Ishikawa (cell line): ENCODE measurements at regions not wholly inside any gene's neighbourhood (a gene's known extent, or its start where the extent isn't known, plus 50 kb on each side); places are given as distances from the start of the nearest gene placed in this dataset.

ENCODE experiments used
- CEBPB ChIP-seq: IDR thresholded peaks from 2 replicates; pipeline ENCODE4 v1.6.1; 2012
- CREB1 ChIP-seq: IDR thresholded peaks from 2 replicates; pipeline ENCODE4 v1.6.1; 2012; ENCODE audit warnings: low read depth
- EGR1 ChIP-seq: IDR thresholded peaks from 2 replicates; pipeline ENCODE4 v1.6.1; 2012
- EP300 ChIP-seq: IDR thresholded peaks from 2 replicates; pipeline ENCODE4 v1.6.1; 2012; ENCODE audit warnings: borderline replicate concordance
- RAD21 ChIP-seq: IDR thresholded peaks from 2 replicates; pipeline ENCODE4 v1.6.1; 2012; ENCODE audit warnings: low read depth
- TAF1 ChIP-seq: IDR thresholded peaks from 2 replicates; pipeline ENCODE4 v1.6.1; 2012; ENCODE audit warnings: low read depth, mild to moderate bottlenecking
- TCF12 ChIP-seq: IDR thresholded peaks from 2 replicates; pipeline ENCODE4 v1.6.1; 2012; ENCODE audit warnings: low read depth
- ZBTB7A ChIP-seq: IDR thresholded peaks from 2 replicates; pipeline ENCODE4 v1.6.1; 2012; ENCODE audit warnings: low read depth
- TF ChIP-seq, protein P1 (sequence below): IDR thresholded peaks from 2 replicates; pipeline ENCODE4 v1.6.1; 2012
- TF ChIP-seq, protein P2 (sequence below): IDR thresholded peaks from 2 replicates; pipeline ENCODE4 v1.6.1; 2012; ENCODE audit warnings: low read depth, mild to moderate bottlenecking

DNA sequence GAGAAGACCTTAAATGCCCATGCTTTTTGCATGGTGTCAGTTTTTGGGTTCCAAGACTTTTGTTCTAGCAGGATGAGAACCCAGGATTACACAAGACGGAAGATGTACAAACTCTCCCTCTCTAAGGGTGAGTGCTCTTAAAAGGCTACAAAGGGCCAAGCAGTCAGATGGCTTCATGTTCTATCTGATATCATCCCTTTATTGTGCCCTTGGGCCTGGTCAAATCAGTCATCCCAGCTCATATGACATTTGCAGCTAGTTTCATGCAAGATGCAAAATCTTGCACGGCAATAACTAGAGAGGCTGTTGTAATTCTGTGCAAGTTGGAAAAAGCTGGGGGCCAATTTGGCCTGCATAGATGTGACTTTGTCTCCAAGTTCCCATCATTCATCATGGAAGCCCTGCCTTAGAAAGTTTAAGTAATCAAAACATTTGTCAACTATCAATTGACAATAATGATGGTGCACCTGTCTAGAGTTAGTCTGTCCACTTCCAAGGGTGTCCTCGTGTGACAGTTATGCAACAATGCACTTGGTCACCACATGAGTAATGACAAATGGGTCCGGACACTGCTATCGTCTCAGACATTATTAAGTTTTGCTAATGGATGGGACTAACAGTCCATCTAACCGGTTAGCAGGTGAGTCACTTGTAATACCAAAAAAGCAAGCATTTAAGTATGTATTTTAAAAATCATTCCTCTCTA lies 58.6 kb upstream of the ZFHX3 start:
- TF ChIP-seq CREB1 (no peak), RAD21 (no peak), EP300 (no peak), EGR1 (no peak), ZBTB7A (no peak), CEBPB (no peak), TCF12 (no peak), TAF1 (no peak)
- TF ChIP-seq, protein P1, sequence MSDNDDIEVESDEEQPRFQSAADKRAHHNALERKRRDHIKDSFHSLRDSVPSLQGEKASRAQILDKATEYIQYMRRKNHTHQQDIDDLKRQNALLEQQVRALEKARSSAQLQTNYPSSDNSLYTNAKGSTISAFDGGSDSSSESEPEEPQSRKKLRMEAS: no peak
- TF ChIP-seq, protein P2, sequence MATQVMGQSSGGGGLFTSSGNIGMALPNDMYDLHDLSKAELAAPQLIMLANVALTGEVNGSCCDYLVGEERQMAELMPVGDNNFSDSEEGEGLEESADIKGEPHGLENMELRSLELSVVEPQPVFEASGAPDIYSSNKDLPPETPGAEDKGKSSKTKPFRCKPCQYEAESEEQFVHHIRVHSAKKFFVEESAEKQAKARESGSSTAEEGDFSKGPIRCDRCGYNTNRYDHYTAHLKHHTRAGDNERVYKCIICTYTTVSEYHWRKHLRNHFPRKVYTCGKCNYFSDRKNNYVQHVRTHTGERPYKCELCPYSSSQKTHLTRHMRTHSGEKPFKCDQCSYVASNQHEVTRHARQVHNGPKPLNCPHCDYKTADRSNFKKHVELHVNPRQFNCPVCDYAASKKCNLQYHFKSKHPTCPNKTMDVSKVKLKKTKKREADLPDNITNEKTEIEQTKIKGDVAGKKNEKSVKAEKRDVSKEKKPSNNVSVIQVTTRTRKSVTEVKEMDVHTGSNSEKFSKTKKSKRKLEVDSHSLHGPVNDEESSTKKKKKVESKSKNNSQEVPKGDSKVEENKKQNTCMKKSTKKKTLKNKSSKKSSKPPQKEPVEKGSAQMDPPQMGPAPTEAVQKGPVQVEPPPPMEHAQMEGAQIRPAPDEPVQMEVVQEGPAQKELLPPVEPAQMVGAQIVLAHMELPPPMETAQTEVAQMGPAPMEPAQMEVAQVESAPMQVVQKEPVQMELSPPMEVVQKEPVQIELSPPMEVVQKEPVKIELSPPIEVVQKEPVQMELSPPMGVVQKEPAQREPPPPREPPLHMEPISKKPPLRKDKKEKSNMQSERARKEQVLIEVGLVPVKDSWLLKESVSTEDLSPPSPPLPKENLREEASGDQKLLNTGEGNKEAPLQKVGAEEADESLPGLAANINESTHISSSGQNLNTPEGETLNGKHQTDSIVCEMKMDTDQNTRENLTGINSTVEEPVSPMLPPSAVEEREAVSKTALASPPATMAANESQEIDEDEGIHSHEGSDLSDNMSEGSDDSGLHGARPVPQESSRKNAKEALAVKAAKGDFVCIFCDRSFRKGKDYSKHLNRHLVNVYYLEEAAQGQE: no peak
